Endothelial cell of umbilical vein (primary cell): ENCODE measurements at regions not wholly inside any gene's neighbourhood (a gene's known extent, or its start where the extent isn't known, plus 50 kb on each side); places are given as distances from the start of the nearest gene placed in this dataset.

Experiments
- BruUV-seq: library from RNA; stranded (reverse); fragments of 400-500 nt; replicated peaks from 2 replicates; lab custom pipeline; 2021; lab: Mats Ljungman, UMichigan
- CTCF ChIA-PET: fragments of 300-600, 350-600 bp; sonication (Branson Sonifier 250); formaldehyde crosslinking; loops from one replicate; lab custom pipeline; 2021; ENCODE audit warnings: antibody characterized with exemption, inconsistent platforms; lab: Charles Lee
- POLR2A ChIA-PET: fragments of 300-600, 350-600 bp; sonication (Branson Sonifier 250); formaldehyde crosslinking; loops from one replicate; lab custom pipeline; 2021; ENCODE audit warnings: antibody characterized with exemption, inconsistent platforms; lab: Charles Lee
- DNase-seq: peaks from one replicate; pipeline ENCODE4 v3.0.0-alpha.2; 2011; ENCODE audit warnings: low read depth, low spot score
- FAIRE-seq: peaks from 2 replicates; lab custom pipeline; 2011; peaks lifted over from hg19 to GRCh38; lab: Jason Lieb, UNC
- H2AFZ ChIP-seq: 2 replicates; pipeline ENCODE4 v1.6.0; 2012; ENCODE audit warnings: low read depth, low read length, control low read depth, inconsistent platforms
- H3K27ac ChIP-seq: 2 replicates; pipeline ENCODE4 v1.5.1; 2011; ENCODE audit warnings: low read depth, mild to moderate bottlenecking, control low read depth, low read length, moderate library complexity; ENCODE audit not compliant: insufficient read depth
- H3K27me3 ChIP-seq, 2 experiments: 2 replicates each; pipeline versions ENCODE4 v1.6.0 to v1.6.1; 2011; ENCODE audit warnings: low read length in 2 of 2, mixed read lengths in 1 of 2; ENCODE audit not compliant: control insufficient read depth in 2 of 2, insufficient read depth in 2 of 2
- H3K36me3 ChIP-seq, 2 experiments: 2 replicates in 1 of 2; 3 replicates in 1 of 2; pipeline ENCODE4 v1.5.1; 2011; ENCODE audit warnings: low read length in 2 of 2, mild to moderate bottlenecking in 1 of 2, moderate library complexity in 1 of 2; ENCODE audit not compliant: control insufficient read depth in 2 of 2, insufficient read depth in 2 of 2; ENCODE audit errors: extremely low read depth in 1 of 2
- H3K4me1 ChIP-seq: 3 replicates; pipeline ENCODE4 v1.5.1; 2011; ENCODE audit warnings: mild to moderate bottlenecking, low read length; ENCODE audit not compliant: control insufficient read depth, insufficient read depth; ENCODE audit errors: extremely low read depth
- H3K4me2 ChIP-seq: 2 replicates; pipeline ENCODE4 v1.6.1; 2011; ENCODE audit warnings: low read length, control low read depth, mixed read lengths; ENCODE audit not compliant: insufficient read depth
- H3K4me3 ChIP-seq, 3 experiments: fragments of 200-600 bp in 1 of 3; sonication (generic), shearing (Covaris generic) in 1 of 3; replicated peaks in 1 of 3; 2 replicates each; pipeline ENCODE4 v1.5.1; 2011 to 2016; ENCODE audit warnings: control low read depth in 3 of 3, low read length in 3 of 3, mild to moderate bottlenecking in 2 of 3, inconsistent platforms in 1 of 3, low read depth in 1 of 3, moderate library complexity in 1 of 3; ENCODE audit not compliant: insufficient read depth in 1 of 3
- H3K79me2 ChIP-seq: 2 replicates; pipeline ENCODE4 v1.6.0; 2012; ENCODE audit warnings: low read length, inconsistent platforms; ENCODE audit not compliant: control insufficient read depth, insufficient read depth
- H3K9ac ChIP-seq: replicated peaks from 2 replicates; pipeline ENCODE3; 2011; ENCODE audit warnings: low read length, control low read depth; ENCODE audit not compliant: insufficient read depth; ENCODE audit errors: extremely low read depth
- H3K9me1 ChIP-seq: replicated peaks from 3 replicates; pipeline ENCODE4 v1.6.0; 2011; ENCODE audit warnings: mild to moderate bottlenecking, low read length; ENCODE audit not compliant: control insufficient read depth, insufficient read depth; ENCODE audit errors: extremely low read depth
- H3K9me3 ChIP-seq: replicated peaks from 2 replicates; pipeline ENCODE4 v1.5.1; 2012; ENCODE audit warnings: low read length, inconsistent platforms; ENCODE audit not compliant: control insufficient read depth, insufficient read depth
- H4K20me1 ChIP-seq: replicated peaks from 2 replicates; pipeline ENCODE3; 2011; ENCODE audit warnings: mild to moderate bottlenecking, low read length; ENCODE audit not compliant: control insufficient read depth, insufficient read depth; ENCODE audit errors: extremely low read depth
- CTCF ChIP-seq, 2 donors: IDR thresholded peaks; 1 replicate in 1 of 2; 2 replicates in 1 of 2; pipeline ENCODE4 v1.5.1; 2011; ENCODE audit warnings: low read length in 2 of 2, mild to moderate bottlenecking in 2 of 2, moderate library complexity in 2 of 2, control low read depth in 1 of 2, inconsistent platforms in 1 of 2, low read depth in 1 of 2; ENCODE audit not compliant: insufficient read depth in 1 of 2; ENCODE audit errors: extremely low read depth in 1 of 2
- EZH2 ChIP-seq: IDR thresholded peaks from 2 replicates; pipeline ENCODE4 v1.6.1; 2012; ENCODE audit warnings: borderline replicate concordance, low read depth, mild to moderate bottlenecking, moderate library complexity, low read length, inconsistent platforms; ENCODE audit not compliant: severe bottlenecking
- FOS ChIP-seq: IDR thresholded peaks from 2 replicates; pipeline ENCODE4 v1.6.1; 2011; ENCODE audit warnings: mild to moderate bottlenecking, low read length, moderate library complexity, borderline replicate concordance; ENCODE audit not compliant: insufficient read depth
- GATA2 ChIP-seq: IDR thresholded peaks from 2 replicates; pipeline ENCODE4 v1.7.0; 2011; ENCODE audit warnings: low read depth, mild to moderate bottlenecking, moderate library complexity, mixed read lengths, low read length; ENCODE audit not compliant: insufficient read length, insufficient read depth
- JUN ChIP-seq: IDR thresholded peaks from 2 replicates; pipeline ENCODE4 v1.6.1; 2011; ENCODE audit warnings: borderline replicate concordance, low read depth; ENCODE audit not compliant: insufficient read length, insufficient read depth
- MAX ChIP-seq: IDR thresholded peaks from 2 replicates; pipeline ENCODE4 v1.6.1; 2011; ENCODE audit not compliant: insufficient read depth, insufficient read length
- MYC ChIP-seq: IDR thresholded peaks from one replicate; pipeline ENCODE4 v1.6.1; 2011; ENCODE audit warnings: mild to moderate bottlenecking, low read depth, low read length
- POLR2A ChIP-seq: IDR thresholded peaks from 2 replicates; pipeline ENCODE4 v1.6.1; 2012; ENCODE audit warnings: low read depth, mild to moderate bottlenecking, control low read depth, low read length
- POLR2AphosphoS5 ChIP-seq: IDR thresholded peaks from 2 replicates; pipeline ENCODE4 v1.6.1; 2012; ENCODE audit warnings: low read depth, mild to moderate bottlenecking, control low read depth, low read length, moderate library complexity; ENCODE audit not compliant: insufficient read depth
- dilution Hi-C: fragments of 300-500 bp; cut with MboI; formaldehyde crosslinking; loops from one replicate; pipeline ENCODE4 v1.15.0; 2019; ENCODE audit warnings: low sequenced_read_pairs; ENCODE audit not compliant: extremely low pct_ligation_motif_present
- intact Hi-C: fragments of 100-400 bp; cut with micrococcal nuclease; formaldehyde crosslinking; loops from one replicate; pipeline ENCODE4 v1.10.0; 2022

- Histone ChIP-seq H3K27ac (no peak overlapping the region), H3K4me2 (no peak overlapping the region), H4K20me1 (no peaks in the 10 kb centered on the region), H3K79me2 (no peaks in the 10 kb centered on the region), H3K9me1 (no peaks in the 10 kb centered on the region), H3K9ac (no peak overlapping the region), H2AFZ (no peak overlapping the region), H3K4me3 (no peak overlapping the region), H3K9me3 (no peaks in the 10 kb centered on the region), H3K4me1 (no peaks in the 10 kb centered on the region), H3K27me3 (peaks cover 71 to 78% of the 10 kb centered on the region in 2 experiments), H3K36me3 (no peaks in the 10 kb centered on the region)
- no peak for FAIRE-seq
- ChIA-PET POLR2A (no interaction called here), CTCF (interaction anchor here (0.8 to 2.9 kb wide), 9 partner anchors 8 to 340 kb away, joined by 3 to 8 read pairs (median 3); partner anchors contain the start of gene PDK2)
- no TSS peak for BruUV-seq
- intact Hi-C loops, result no loop called here
- DNase-seq, result peak; percentile 2
- dilution Hi-C loops, result no loop called here
- TF ChIP-seq FOS (no peak), MAX (no peak), CTCF (IDR thresholded peaks at IDR 0.05; ENCODE audit: extremely low read depth in 1 of 2, insufficient read depth in 1 of 2, low read depth in 1 of 2, low read length in 2 of 2) (no peak), POLR2A (no peak), GATA2 (peak; percentile 35), JUN (no peak), POLR2AphosphoS5 (no peak), MYC (no peak), EZH2 (peak; percentile 78)
Observed at GRCh38 chr17:49910094-49910857, 58.7 kb upstream of the DLX4 start.
